ENCODE measurements at regions not wholly inside any gene's neighbourhood (a gene's known extent, or its start where the extent isn't known, plus 50 kb on each side); places are given as distances from the start of the nearest gene placed in this dataset.

GRCh38 chr14:85366226-85366625 lies 163.7 kb upstream of the FLRT2 start:
- TF ChIP-seq CTCF (IDR thresholded peaks at IDR 0.05) (no peak), POLR2AphosphoS5 (IDR thresholded peaks at IDR 0.05) (no peak)

All from transverse colon (tissue), 4 donors.